HepG2 (cell line): ENCODE measurements at regions not wholly inside any gene's neighbourhood (a gene's known extent, or its start where the extent isn't known, plus 50 kb on each side); places are given as distances from the start of the nearest gene placed in this dataset.

Experiments
- EZH2 ChIP-seq: conservative IDR thresholded peaks from 2 replicates; pipeline ENCODE4 v1.6.1; 2012; ENCODE audit warnings: mild to moderate bottlenecking, low read depth, low read length, moderate library complexity
- POLR2A ChIP-seq, 2 experiments: IDR thresholded peaks; 2 replicates each; pipeline ENCODE4 v1.6.1; 2011; ENCODE audit warnings: low read depth in 2 of 2, low read length in 2 of 2, mild to moderate bottlenecking in 1 of 2, moderate library complexity in 1 of 2; ENCODE audit not compliant: insufficient read depth in 1 of 2
- TP53 ChIP-seq: sonication (generic); formaldehyde crosslinking; conservative IDR thresholded peaks from 2 replicates; pipeline ENCODE4 v1.4.0; 2020; ENCODE audit warnings: missing genetic modification reagents

GRCh38 chr16:86298758-86299134, 211.6 kb upstream of the FOXF1 start:
- TF ChIP-seq TP53 (CRISPR knock-in tag) (no peak), EZH2 (no peak), POLR2A (IDR thresholded peaks at IDR 0.05; ENCODE audit: insufficient read depth in 1 of 2, low read depth in 2 of 2, low read length in 2 of 2) (no peak)
